ENCODE measurements at regions not wholly inside any gene's neighbourhood (a gene's known extent, or its start where the extent isn't known, plus 50 kb on each side); places are given as distances from the start of the nearest gene placed in this dataset.
"Not testable (repeated sequence)": the region's sequence is repeated elsewhere in the genome, so short reads cannot be mapped to it uniquely, and the experiment has no call there.

- DNase-seq = not testable (repeated sequence)
Observed at GRCh38 chr15:75763635-75764600, 51.3 kb upstream of the CSPG4 start.

- DNase-seq = no peak
Observed at GRCh38 chr15:75763137-75763611, 50.5 kb upstream of the CSPG4 start.

Data from left kidney (tissue), 1 donor.